Activated naive CD8-positive, alpha-beta T cell treated with anti-CD3 and anti-CD28 coated beads, Interleukin-2, amount 10 ng/mL, durations not matched to agents 7 days and 5 days (primary cell): ENCODE measurements at regions not wholly inside any gene's neighbourhood (a gene's known extent, or its start where the extent isn't known, plus 50 kb on each side); places are given as distances from the start of the nearest gene placed in this dataset.
A peak's percentile ranks its signal among the peaks of the same experiment; 100 is the strongest.

ENCODE experiments used
- ATAC-seq: fragments of 150-1000 bp; cut with Tn5 transposase; one replicate; pipeline ENCODE4 v1.10.0; 2021; ENCODE audit warnings: low read depth, moderate library complexity
- POLR2A ChIA-PET: fragments of 350-600 bp; sonication (Branson Sonifier 250); formaldehyde crosslinking; loops from one replicate; lab custom pipeline; 2021; ENCODE audit warnings: antibody characterized with exemption; lab: Charles Lee
- DNase-seq: peaks from one replicate; pipeline ENCODE4 v3.0.0; 2021
- H3K27ac Mint-ChIP-seq: one replicate; pipeline ENCODE4 v1.8.0; 2022; ENCODE audit warnings: mild to moderate bottlenecking, mixed read lengths
- H3K27me3 Mint-ChIP-seq: one replicate; pipeline ENCODE4 v1.8.0; 2022; ENCODE audit warnings: mild to moderate bottlenecking, moderate library complexity, mixed read lengths
- H3K36me3 Mint-ChIP-seq: one replicate; pipeline ENCODE4 v1.8.0; 2021; ENCODE audit warnings: mild to moderate bottlenecking, mixed read lengths
- H3K4me1 Mint-ChIP-seq: one replicate; pipeline ENCODE4 v1.8.0; 2021; ENCODE audit warnings: mixed read lengths
- H3K4me3 Mint-ChIP-seq: one replicate; pipeline ENCODE4 v1.8.0; 2022; ENCODE audit warnings: mild to moderate bottlenecking, moderate library complexity, mixed read lengths
- H3K9me3 Mint-ChIP-seq: one replicate; pipeline ENCODE4 v1.8.0; 2021; ENCODE audit warnings: mixed read lengths

DNA sequence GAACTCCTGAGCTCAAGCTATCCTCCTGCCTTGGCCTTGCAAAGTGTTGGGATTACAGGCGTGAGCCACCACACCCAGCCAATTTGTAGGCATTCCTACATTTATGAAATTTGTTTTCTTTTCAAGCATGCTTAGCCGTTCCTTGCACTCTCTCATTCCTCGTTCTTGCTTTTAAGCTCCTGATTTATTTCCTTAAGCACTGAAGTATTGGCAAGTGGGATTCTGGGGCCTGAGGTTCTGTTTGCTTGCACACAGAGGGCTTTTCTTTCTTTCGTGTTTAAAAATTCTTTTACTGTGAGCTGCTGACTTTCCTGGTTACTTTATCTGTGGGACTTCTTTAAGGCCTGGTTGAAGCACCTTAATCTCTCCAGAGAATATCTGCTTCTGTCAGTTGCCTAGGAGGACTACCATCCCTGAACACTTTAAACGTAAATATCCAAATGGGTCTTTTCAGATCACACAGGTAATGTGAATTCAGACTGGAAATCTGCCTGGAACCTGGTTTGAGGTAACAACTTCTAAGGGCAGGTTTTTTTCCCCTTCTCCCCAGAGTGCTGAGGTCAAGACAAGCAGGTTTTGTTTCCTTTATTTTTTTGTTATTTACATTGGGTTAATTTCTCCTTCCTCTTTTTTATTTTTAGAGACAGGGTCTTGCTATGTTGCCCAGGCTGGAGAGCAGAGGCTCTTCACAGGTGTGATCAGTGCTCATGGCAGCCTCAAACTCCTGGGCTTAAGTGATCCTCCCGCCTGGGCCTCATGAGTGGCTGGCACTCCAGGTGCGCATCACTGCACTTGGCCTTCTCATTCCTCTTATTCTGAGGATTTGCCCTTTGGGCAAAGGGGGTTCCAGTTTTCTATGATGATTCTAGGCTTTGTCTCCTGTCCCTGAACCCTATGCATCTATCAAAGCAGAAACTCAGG, 102.9 kb downstream of the PFKFB3 start:
- no peak overlapping the region for H3K27ac Mint-ChIP-seq
- no peak overlapping the region for H3K4me3 Mint-ChIP-seq
- DNase-seq (no peak), ATAC-seq (no peak)
- peaks cover 7% of the 10 kb centered on the region for H3K9me3 Mint-ChIP-seq
- peaks cover 10% of the 10 kb centered on the region for H3K4me1 Mint-ChIP-seq
- H3K36me3 Mint-ChIP-seq: peaks cover 28% of the 10 kb centered on the region
- POLR2A ChIA-PET: no interaction called here
- H3K27me3 Mint-ChIP-seq: no peaks in the 10 kb centered on the region

GRCh38 chr10:6306917-6307316, 104.2 kb downstream of the PFKFB3 start:
- DNase-seq (no peak), ATAC-seq (no peak)
- Mint-ChIP-seq H3K36me3 (peaks cover 23% of the 10 kb centered on the region), H3K4me1 (peaks cover 7% of the 10 kb centered on the region), H3K27me3 (no peaks in the 10 kb centered on the region), H3K4me3 (no peak overlapping the region), H3K27ac (no peak overlapping the region), H3K9me3 (peaks cover 7% of the 10 kb centered on the region)
- POLR2A ChIA-PET: no interaction called here

GRCh38 chr10:6309816-6310215, 107.1 kb downstream of the PFKFB3 start:
- H3K4me3 Mint-ChIP-seq: no peak overlapping the region
- H3K9me3 Mint-ChIP-seq: peaks cover 6% of the 10 kb centered on the region
- H3K4me1 Mint-ChIP-seq: peaks cover 7% of the 10 kb centered on the region
- POLR2A ChIA-PET: no interaction called here
- peaks cover 19% of the 10 kb centered on the region for H3K36me3 Mint-ChIP-seq
- no peak for ATAC-seq
- no peaks in the 10 kb centered on the region for H3K27me3 Mint-ChIP-seq
- peak overlapping the region; percentile 14 for H3K27ac Mint-ChIP-seq
- DNase-seq: no peak

DNA sequence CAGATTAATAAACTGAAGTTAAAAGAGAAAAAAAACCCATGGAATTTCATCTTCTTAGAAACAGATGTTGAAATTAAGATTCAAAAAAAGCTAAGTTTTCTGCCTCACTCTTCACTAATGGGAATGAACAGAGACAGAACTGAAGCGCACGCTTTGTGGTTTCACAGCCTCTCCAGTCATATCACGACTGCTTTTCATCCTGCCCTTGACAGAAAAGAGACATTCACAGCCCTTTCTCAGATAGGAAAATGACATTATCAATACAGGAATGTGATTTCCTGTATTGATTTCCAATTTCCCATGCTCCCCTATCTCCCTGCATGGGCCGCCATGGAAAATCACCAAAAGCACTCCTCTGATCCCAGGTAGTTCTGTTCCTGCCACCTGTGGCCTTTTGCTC, 108.2 kb downstream of the PFKFB3 start:
- DNase-seq (no peak), ATAC-seq (no peak)
- POLR2A ChIA-PET: no interaction called here
- H3K4me3 Mint-ChIP-seq: no peak overlapping the region
- peaks cover 7% of the 10 kb centered on the region for H3K4me1 Mint-ChIP-seq
- peaks cover 19% of the 10 kb centered on the region for H3K36me3 Mint-ChIP-seq
- H3K9me3 Mint-ChIP-seq: peaks cover 6% of the 10 kb centered on the region
- peak overlapping the region; percentile 15 for H3K27ac Mint-ChIP-seq
- H3K27me3 Mint-ChIP-seq: no peaks in the 10 kb centered on the region

DNA sequence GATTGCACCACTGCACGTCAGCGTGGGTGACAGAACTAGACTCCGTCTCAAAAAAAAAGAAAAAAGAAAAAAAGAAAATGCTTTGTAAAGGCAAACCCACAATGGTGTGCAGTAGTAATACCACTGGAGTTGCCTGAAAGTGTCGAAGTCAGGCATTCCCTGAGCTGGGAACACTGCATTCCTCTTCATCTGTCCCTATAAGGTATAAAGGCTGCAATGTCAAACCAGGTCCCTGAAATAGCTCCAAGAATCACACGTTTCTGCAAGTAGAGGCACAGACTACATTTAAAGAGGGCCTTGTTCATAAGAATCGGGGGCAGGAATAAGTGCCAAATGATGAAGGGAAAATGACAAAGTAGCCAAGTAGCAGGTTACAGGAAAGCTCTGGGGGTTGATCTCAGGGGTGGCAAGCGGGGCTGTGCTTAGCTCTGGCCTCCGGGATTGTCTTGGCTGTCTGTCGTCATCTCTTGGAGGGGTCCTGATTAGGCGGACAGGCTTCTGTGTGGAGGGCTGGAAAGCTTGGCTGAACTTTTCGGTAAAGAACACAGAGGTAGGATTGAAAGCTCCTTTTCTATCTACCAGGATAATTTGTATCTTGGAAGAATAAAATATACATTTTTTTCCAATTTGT, 109.1 kb downstream of the PFKFB3 start:
- H3K9me3 Mint-ChIP-seq: peaks cover 6% of the 10 kb centered on the region
- no peak overlapping the region for H3K4me3 Mint-ChIP-seq
- H3K4me1 Mint-ChIP-seq: peaks cover 7% of the 10 kb centered on the region
- H3K36me3 Mint-ChIP-seq: peaks cover 14% of the 10 kb centered on the region
- ATAC-seq (no peak), DNase-seq (no peak)
- H3K27ac Mint-ChIP-seq: no peak overlapping the region
- POLR2A ChIA-PET: no interaction called here
- H3K27me3 Mint-ChIP-seq: no peaks in the 10 kb centered on the region

GRCh38 chr10:6312636-6313035, 109.9 kb downstream of the PFKFB3 start:
- ATAC-seq: no peak
- no peak overlapping the region for H3K4me3 Mint-ChIP-seq
- H3K9me3 Mint-ChIP-seq: peaks cover 2% of the 10 kb centered on the region
- no peaks in the 10 kb centered on the region for H3K27me3 Mint-ChIP-seq
- no peak overlapping the region for H3K27ac Mint-ChIP-seq
- DNase-seq: no peak
- POLR2A ChIA-PET: no interaction called here
- peaks cover 7% of the 10 kb centered on the region for H3K4me1 Mint-ChIP-seq
- peaks cover 12% of the 10 kb centered on the region for H3K36me3 Mint-ChIP-seq

DNA sequence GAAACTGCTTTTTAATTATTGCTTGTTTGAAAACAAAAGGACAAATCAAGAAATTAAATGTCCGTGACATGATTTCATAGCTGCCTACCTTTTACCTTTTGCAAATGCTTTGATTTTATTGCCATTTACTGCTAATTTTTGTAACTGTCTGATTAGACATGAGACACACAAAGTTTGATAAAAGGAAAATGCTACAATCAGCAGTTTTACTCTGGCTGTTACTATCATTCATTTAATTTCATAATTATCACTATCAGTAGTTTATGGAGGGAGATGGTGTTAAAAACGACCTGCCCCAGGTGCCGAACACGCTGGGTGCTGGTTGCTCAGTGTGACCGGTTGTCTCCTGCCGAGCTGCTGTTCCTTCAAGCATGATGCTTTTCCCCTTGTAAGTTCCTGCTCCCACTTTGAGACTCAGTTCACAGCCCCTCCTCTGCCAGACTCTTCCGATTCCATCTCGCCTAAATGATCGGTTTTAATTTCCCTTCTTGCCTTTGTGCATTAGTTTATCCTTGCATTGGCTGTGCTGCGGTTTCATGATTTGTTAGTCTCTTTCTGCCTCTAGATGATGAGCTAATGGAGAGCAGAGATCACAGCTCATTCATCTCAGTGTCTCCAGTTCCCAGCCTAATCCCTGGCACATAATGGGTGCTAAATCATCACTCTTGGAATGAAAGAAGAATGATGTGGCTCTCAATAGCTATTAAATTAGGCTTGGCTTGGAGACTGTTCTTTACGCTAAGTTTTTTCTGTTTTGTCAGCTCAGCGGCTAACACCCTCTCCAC, 110.6 kb downstream of the PFKFB3 start:
- ATAC-seq (no peak), DNase-seq (no peak)
- Mint-ChIP-seq H3K27ac (no peak overlapping the region), H3K9me3 (peaks cover 2% of the 10 kb centered on the region), H3K27me3 (no peaks in the 10 kb centered on the region), H3K36me3 (peaks cover 12% of the 10 kb centered on the region), H3K4me1 (peaks cover 7% of the 10 kb centered on the region), H3K4me3 (no peak overlapping the region)
- POLR2A ChIA-PET: no interaction called here

DNA sequence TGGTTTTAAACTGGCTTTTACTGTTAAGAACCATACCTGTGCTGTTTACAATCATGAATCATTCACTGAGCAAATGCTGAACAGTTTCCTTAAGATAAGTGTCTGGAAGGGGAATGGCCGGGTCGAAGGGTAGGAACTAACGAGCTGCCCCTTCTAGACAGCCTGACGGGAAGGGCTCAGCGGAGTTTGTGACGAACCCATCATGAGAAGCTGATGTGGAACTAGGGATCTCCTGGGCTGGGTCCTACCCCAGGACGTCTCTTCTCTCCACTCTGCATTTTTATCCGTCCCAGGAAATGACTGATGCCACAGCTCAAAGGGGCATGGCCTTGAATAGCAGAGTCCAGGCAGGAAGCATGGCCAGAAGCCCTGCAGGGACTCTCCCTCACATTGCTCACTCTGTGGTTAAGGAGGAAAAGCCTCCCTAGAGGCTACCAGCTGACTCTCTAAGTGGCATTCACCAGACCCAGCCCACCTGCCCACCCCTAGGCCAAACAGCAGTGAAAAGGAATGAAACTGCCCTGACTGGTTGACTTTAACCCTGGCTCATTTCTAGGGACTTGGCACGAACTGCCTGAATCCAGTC, 112.0 kb downstream of the PFKFB3 start:
- no peak overlapping the region for H3K27ac Mint-ChIP-seq
- H3K36me3 Mint-ChIP-seq: peaks cover 23% of the 10 kb centered on the region
- peaks cover 7% of the 10 kb centered on the region for H3K4me1 Mint-ChIP-seq
- no peak for ATAC-seq
- no peak overlapping the region for H3K4me3 Mint-ChIP-seq
- no peaks in the 10 kb centered on the region for H3K27me3 Mint-ChIP-seq
- POLR2A ChIA-PET: no interaction called here
- DNase-seq: no peak
- H3K9me3 Mint-ChIP-seq: no peaks in the 10 kb centered on the region

- H3K27ac Mint-ChIP-seq: no peak overlapping the region
- POLR2A ChIA-PET: no interaction called here
- H3K36me3 Mint-ChIP-seq: peaks cover 21% of the 10 kb centered on the region
- no peak overlapping the region for H3K4me3 Mint-ChIP-seq
- DNase-seq (no peak), ATAC-seq (no peak)
- H3K4me1 Mint-ChIP-seq: peaks cover 7% of the 10 kb centered on the region
- no peaks in the 10 kb centered on the region for H3K27me3 Mint-ChIP-seq
- no peaks in the 10 kb centered on the region for H3K9me3 Mint-ChIP-seq
Measured at GRCh38 chr10:6319119-6319518, 116.4 kb downstream of the PFKFB3 start.

DNA sequence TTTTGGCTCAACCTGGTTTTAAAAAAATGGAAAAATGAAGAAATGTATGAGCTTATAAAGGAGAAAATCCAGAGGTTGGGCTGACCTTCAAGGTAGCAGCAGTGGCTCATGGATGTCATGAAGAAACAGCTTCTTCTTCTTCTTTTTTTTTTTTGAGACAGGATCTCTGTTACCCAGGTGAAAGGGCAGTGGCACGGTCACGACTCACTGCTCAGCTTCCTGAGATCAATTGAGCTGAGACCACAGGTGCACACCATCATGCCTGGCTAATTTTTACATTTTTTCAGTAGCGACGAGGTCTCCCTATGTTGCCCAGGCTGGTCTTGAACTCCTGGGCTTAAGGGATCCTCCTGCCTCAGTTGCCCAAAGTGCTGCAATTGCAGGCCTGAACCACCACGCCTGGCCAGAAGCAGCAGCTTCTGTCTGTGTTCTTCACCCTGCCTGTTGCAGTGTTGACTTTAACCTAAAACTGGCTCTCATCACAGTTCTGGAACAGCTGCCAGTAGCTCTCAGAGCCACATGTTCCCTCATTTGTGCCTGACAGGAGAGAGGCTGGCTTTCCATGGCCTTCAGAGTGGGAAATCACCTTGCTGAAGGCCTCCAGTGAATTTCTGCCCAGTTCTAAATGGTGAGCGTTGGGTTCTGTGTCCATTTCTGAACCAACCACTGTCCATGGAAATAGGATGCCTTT, 117.7 kb downstream of the PFKFB3 start:
- peaks cover 7% of the 10 kb centered on the region for H3K4me1 Mint-ChIP-seq
- H3K27me3 Mint-ChIP-seq: no peaks in the 10 kb centered on the region
- no peak overlapping the region for H3K4me3 Mint-ChIP-seq
- ATAC-seq: peak; percentile 72
- DNase-seq: no peak
- POLR2A ChIA-PET: interaction anchor here (1.1 to 1.6 kb wide), 2 partner anchors 21 to 29 kb away, joined by 3 read pairs; no protein-coding TSS in a partner anchor
- H3K9me3 Mint-ChIP-seq: no peaks in the 10 kb centered on the region
- no peak overlapping the region for H3K27ac Mint-ChIP-seq
- peaks cover 22% of the 10 kb centered on the region for H3K36me3 Mint-ChIP-seq

DNA sequence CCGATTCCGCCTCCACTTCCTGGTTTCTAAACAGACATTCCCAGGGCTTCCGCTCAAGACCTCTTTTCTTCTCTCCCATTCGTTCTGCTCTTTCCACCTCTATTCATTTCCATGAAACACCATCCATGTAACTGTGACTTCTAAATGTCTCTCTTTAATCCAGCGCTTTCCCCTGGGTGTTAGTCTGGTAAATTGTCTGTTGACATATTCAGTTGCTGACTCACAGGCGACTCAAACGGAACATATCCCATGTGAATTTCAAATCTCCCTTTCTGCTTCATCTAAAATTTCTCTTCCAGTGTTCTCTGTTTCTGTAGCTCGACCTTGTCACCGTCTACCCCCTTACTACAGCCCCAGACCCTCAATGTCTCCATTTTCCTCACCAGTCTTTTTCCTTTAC, 119.1 kb downstream of the PFKFB3 start:
- Mint-ChIP-seq H3K4me1 (peaks cover 7% of the 10 kb centered on the region), H3K4me3 (no peak overlapping the region), H3K27me3 (no peaks in the 10 kb centered on the region), H3K27ac (no peak overlapping the region), H3K9me3 (no peaks in the 10 kb centered on the region), H3K36me3 (peaks cover 24% of the 10 kb centered on the region)
- no peak for ATAC-seq
- POLR2A ChIA-PET: no interaction called here
- DNase-seq: no peak

- no peak overlapping the region for H3K27ac Mint-ChIP-seq
- POLR2A ChIA-PET: no interaction called here
- no peak for ATAC-seq
Measured at GRCh38 chr10:6322805-6323204, 120.1 kb downstream of the PFKFB3 start.

More at GRCh38 chr10:6322805-6323204, 120.1 kb downstream of the PFKFB3 start:
- no peaks in the 10 kb centered on the region for H3K27me3 Mint-ChIP-seq
- peaks cover 1% of the 10 kb centered on the region for H3K9me3 Mint-ChIP-seq
- H3K4me3 Mint-ChIP-seq: no peak overlapping the region
- DNase-seq: no peak
- H3K36me3 Mint-ChIP-seq: peaks cover 22% of the 10 kb centered on the region
- peaks cover 7% of the 10 kb centered on the region for H3K4me1 Mint-ChIP-seq
